Kidney (tissue), 13 donors: ENCODE measurements at regions not wholly inside any gene's neighbourhood (a gene's known extent, or its start where the extent isn't known, plus 50 kb on each side); places are given as distances from the start of the nearest gene placed in this dataset.
A peak's percentile ranks its signal among the peaks of the same experiment; 100 is the strongest.

Source experiments
- DNase-seq, 5 donors: peaks; one replicate each; pipeline ENCODE4 v3.0.0-alpha.2; 2013 to 2020
- FAIRE-seq: peaks from 2 replicates; lab custom pipeline; 2012; peaks lifted over from hg19 to GRCh38; lab: Jason Lieb, UNC
- H3K27ac ChIP-seq, 2 donors: one replicate each; pipeline ENCODE4 v1.7.0; 2013; ENCODE audit warnings: low read depth in 2 of 2, low read length in 2 of 2, inconsistent platforms in 1 of 2
- H3K27me3 ChIP-seq: one replicate; pipeline ENCODE4 v1.7.1; 2013; ENCODE audit warnings: low read length, inconsistent platforms; ENCODE audit not compliant: control insufficient read depth, insufficient read depth
- H3K36me3 ChIP-seq, 3 donors: one replicate each; pipeline versions ENCODE4 v1.7.0 to v1.7.1; 2013; ENCODE audit warnings: low read length in 3 of 3, control low read depth in 1 of 3, inconsistent platforms in 1 of 3; ENCODE audit not compliant: insufficient read depth in 3 of 3, control insufficient read depth in 2 of 3
- H3K4me1 ChIP-seq, 3 donors: one replicate each; pipeline versions ENCODE4 v1.7.0 to v1.7.1; 2013; ENCODE audit warnings: low read length in 3 of 3, inconsistent platforms in 1 of 3, low read depth in 1 of 3; ENCODE audit not compliant: control insufficient read depth in 2 of 3, insufficient read depth in 2 of 3
- H3K4me3 ChIP-seq, 3 donors: one replicate each; pipeline versions ENCODE4 v1.7.0 to v1.8.1; 2013; ENCODE audit warnings: low read length in 3 of 3, control low read depth in 1 of 3, inconsistent platforms in 1 of 3
- H3K9ac ChIP-seq, 3 donors: one replicate each; pipeline versions ENCODE4 v1.7.0 to v1.7.1; 2013; ENCODE audit warnings: low read length in 3 of 3, control low read depth in 1 of 3, inconsistent platforms in 1 of 3
- H3K9me3 ChIP-seq, 3 donors: one replicate each; pipeline versions ENCODE4 v1.7.0 to v1.7.1; 2013; ENCODE audit warnings: low read length in 3 of 3, control low read depth in 1 of 3, inconsistent platforms in 1 of 3; ENCODE audit not compliant: control insufficient read depth in 2 of 3, insufficient read depth in 1 of 3
- CTCF ChIP-seq: IDR thresholded peaks from 3 replicates; pipeline ENCODE4 v1.5.1; 2012; ENCODE audit warnings: mild to moderate bottlenecking, moderate library complexity, borderline replicate concordance; ENCODE audit not compliant: insufficient read depth; ENCODE audit errors: extremely low read depth
- intact Hi-C: fragments of 100-400 bp; cut with DNase I; formaldehyde crosslinking; loops from one replicate; pipeline ENCODE4 v1.11.1; 2022
- donor health status: control.
- donor health status: control.
- donor health status: control.
- donor health status: control.
- donor health status: control.
- donor health status: DM: yes; HTN: yes; CAD: no.
- donor health status: Normal renal cell carcinoma (clear cell type).

DNA sequence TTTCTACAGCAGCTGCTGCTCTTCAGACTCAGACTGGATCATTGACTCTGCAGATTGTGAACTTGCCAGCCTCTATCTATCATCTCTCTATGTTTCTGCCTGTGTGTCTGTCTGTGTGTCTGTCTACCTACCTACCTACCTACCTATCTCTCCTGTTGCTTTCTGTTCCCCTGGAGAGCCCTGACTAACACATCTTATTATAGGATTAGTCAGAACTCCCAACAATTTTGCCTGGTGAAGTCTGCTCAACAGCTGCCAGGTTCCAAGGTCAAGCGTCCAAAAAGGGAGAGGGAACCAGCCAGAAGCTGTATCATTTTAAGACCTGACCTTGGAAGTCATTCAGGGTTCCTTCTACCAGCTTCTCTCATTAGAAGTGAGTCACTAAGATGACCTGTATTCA lies 579.0 kb upstream of the DPP6 start:
- Histone ChIP-seq H3K9ac (no peak overlapping the region), H3K9me3 (no peaks in the 10 kb centered on the region), H3K27me3 (no peaks in the 10 kb centered on the region), H3K36me3 (no peaks in the 10 kb centered on the region), H3K4me1 (no peaks in the 10 kb centered on the region), H3K4me3 (no peak overlapping the region), H3K27ac (no peak overlapping the region)
- FAIRE-seq: no peak
- intact Hi-C loops: no loop called here
- no peak for TF ChIP-seq CTCF
- DNase-seq: peak in 2 of 5 donors; percentile 26 to 51

DNA sequence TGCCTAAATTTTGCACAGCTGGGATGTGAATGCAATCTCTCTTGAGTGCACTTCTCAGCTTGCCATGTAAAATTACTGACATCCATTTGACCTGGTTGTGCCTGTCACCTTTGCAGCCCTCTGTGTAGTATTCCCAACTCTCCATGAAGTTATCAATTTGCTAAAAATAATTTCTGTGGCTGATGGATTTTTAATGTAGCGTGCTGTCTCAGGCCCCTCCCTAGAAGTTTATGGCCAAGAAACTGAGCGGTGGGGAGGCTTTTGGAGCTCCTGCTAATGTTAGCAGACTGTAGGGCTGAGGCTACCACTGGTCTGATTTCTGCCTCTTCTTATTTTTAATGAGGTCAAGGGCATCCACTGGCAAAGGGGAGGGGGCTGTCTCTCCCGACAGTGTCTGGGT lies 577.0 kb upstream of the DPP6 start:
- DNase-seq (no peak), FAIRE-seq (no peak)
- no peaks in the 10 kb centered on the region for H3K27me3 ChIP-seq
- H3K36me3 ChIP-seq: no peaks in the 10 kb centered on the region
- H3K9ac ChIP-seq: no peak overlapping the region
- H3K4me3 ChIP-seq: no peak overlapping the region
- H3K27ac ChIP-seq: no peak overlapping the region
- intact Hi-C loops: no loop called here
- H3K9me3 ChIP-seq: no peaks in the 10 kb centered on the region
- TF ChIP-seq CTCF: no peak
- no peaks in the 10 kb centered on the region for H3K4me1 ChIP-seq

DNA sequence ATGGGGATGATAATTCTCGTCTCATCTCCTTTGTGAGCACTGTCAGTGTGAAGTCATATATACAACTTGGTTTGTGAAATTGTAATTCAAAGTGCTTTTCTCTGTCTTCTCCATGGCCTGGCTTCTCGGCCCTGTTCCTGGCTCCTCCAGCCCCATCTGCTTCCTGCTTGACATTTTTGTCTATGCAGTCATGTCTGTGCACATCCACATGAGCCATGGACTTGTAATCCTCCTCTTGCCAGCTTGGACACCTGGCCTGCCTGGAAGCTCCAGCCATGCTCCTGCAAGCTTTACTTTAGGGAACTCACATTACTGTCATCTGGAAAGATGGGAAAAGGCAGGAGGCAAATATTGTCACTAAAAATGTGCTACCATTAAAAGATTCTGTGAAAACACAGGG lies 576.0 kb upstream of the DPP6 start:
- H3K27ac ChIP-seq: no peak overlapping the region
- H3K9me3 ChIP-seq: no peaks in the 10 kb centered on the region
- intact Hi-C loops: no loop called here
- DNase-seq (no peak), FAIRE-seq (no peak)
- H3K36me3 ChIP-seq: no peaks in the 10 kb centered on the region
- TF ChIP-seq CTCF: no peak
- H3K9ac ChIP-seq: no peak overlapping the region
- no peaks in the 10 kb centered on the region for H3K4me1 ChIP-seq
- H3K27me3 ChIP-seq: no peaks in the 10 kb centered on the region
- H3K4me3 ChIP-seq: no peak overlapping the region

- Histone ChIP-seq H3K27ac (no peak overlapping the region), H3K9ac (no peak overlapping the region), H3K36me3 (no peaks in the 10 kb centered on the region), H3K27me3 (no peaks in the 10 kb centered on the region), H3K4me1 (no peaks in the 10 kb centered on the region), H3K9me3 (no peaks in the 10 kb centered on the region), H3K4me3 (no peak overlapping the region)
- TF ChIP-seq CTCF: no peak
- intact Hi-C loops: no loop called here
- DNase-seq (peak in 1 of 5 donors; percentile 57), FAIRE-seq (no peak)
Measured at GRCh38 chr7:153496257-153496656, 555.9 kb upstream of the DPP6 start.
